ENCODE measurements at regions not wholly inside any gene's neighbourhood (a gene's known extent, or its start where the extent isn't known, plus 50 kb on each side); places are given as distances from the start of the nearest gene placed in this dataset.

DNA sequence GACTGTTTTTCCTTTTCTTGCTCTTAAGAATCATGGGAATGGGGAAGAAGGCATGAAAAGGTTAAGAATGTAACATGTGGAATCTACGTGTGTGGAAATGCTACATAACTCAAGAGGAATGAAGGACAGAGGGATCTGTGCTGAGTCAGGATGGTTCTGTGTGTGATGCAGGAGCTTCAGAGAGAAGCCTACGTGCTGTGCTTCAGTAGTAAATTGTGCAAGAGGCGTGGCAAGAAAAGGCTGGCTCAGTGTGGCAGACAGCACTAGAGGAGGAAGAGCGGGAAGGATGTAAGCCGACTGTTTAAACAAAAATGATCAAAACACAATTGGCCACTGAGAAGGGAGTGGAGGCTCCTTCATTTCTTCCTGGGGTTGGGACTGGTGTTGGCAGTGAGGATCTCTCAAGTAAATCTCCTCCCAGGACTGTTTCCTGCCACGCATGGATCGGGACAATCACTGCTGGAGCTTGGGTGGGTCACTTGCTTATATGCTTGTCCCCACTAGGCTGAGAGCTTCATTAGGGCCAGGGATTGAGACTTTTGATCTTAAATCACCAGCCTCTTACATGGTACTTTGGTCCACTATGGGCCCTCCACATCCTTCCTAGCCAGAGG is 59.4 kb upstream of the BASP1 start:
- DNase-seq (ENCODE audit: low read depth): no peak
- TF ChIP-seq, protein P1, sequence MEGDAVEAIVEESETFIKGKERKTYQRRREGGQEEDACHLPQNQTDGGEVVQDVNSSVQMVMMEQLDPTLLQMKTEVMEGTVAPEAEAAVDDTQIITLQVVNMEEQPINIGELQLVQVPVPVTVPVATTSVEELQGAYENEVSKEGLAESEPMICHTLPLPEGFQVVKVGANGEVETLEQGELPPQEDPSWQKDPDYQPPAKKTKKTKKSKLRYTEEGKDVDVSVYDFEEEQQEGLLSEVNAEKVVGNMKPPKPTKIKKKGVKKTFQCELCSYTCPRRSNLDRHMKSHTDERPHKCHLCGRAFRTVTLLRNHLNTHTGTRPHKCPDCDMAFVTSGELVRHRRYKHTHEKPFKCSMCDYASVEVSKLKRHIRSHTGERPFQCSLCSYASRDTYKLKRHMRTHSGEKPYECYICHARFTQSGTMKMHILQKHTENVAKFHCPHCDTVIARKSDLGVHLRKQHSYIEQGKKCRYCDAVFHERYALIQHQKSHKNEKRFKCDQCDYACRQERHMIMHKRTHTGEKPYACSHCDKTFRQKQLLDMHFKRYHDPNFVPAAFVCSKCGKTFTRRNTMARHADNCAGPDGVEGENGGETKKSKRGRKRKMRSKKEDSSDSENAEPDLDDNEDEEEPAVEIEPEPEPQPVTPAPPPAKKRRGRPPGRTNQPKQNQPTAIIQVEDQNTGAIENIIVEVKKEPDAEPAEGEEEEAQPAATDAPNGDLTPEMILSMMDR (IDR thresholded peaks at IDR 0.05; ENCODE audit: low read depth, low read length): no peak
- H3K4me3 ChIP-seq (ENCODE audit: low read depth, low read length): no peak overlapping the region

GRCh38 chr5:17160756-17161040 is 56.7 kb upstream of the BASP1 start:
- DNase-seq (ENCODE audit: low read depth): no peak
- H3K4me3 ChIP-seq (ENCODE audit: low read depth, low read length): no peak overlapping the region
- TF ChIP-seq, protein P2, sequence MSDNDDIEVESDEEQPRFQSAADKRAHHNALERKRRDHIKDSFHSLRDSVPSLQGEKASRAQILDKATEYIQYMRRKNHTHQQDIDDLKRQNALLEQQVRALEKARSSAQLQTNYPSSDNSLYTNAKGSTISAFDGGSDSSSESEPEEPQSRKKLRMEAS (IDR thresholded peaks at IDR 0.05; ENCODE audit: low read depth, low read length): no peak
- TF ChIP-seq POLR2A (IDR thresholded peaks at IDR 0.05; ENCODE audit: extremely low read depth, insufficient read length) (no peak), MYC (IDR thresholded peaks at IDR 0.05; ENCODE audit: low read depth, low read length) (no peak)
- TF ChIP-seq, protein P1 (IDR thresholded peaks at IDR 0.05; ENCODE audit: low read depth, low read length): no peak

DNA sequence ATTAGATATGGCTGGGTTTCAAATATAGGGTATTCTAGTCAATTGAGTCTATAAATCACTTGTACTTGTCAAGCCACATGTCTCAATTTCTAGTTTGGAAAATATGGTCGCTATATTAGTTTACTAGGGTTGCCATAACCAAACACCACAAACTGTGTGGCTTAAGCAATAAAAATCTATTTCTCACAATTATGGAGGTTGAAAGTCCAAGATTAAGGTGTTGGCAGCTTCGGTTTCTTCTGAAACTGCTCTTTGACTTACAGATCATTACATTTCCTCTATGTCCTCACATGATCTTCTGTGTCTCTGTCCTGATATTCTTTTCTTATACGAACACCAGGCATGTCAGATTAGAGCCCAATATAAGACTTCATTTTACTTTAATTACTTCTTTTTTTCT is 55.8 kb upstream of the BASP1 start:
- H3K4me3 ChIP-seq (ENCODE audit: low read depth, low read length): no peak overlapping the region
- no peak for DNase-seq (ENCODE audit: low read depth)
- no peak for TF ChIP-seq POLR2A (IDR thresholded peaks at IDR 0.05; ENCODE audit: extremely low read depth, insufficient read length)
- TF ChIP-seq, protein P1 (IDR thresholded peaks at IDR 0.05; ENCODE audit: low read depth, low read length): no peak
- TF ChIP-seq MYC (IDR thresholded peaks at IDR 0.05; ENCODE audit: low read depth, low read length): no peak
- TF ChIP-seq, protein P2 (IDR thresholded peaks at IDR 0.05; ENCODE audit: low read depth, low read length): no peak

DNA sequence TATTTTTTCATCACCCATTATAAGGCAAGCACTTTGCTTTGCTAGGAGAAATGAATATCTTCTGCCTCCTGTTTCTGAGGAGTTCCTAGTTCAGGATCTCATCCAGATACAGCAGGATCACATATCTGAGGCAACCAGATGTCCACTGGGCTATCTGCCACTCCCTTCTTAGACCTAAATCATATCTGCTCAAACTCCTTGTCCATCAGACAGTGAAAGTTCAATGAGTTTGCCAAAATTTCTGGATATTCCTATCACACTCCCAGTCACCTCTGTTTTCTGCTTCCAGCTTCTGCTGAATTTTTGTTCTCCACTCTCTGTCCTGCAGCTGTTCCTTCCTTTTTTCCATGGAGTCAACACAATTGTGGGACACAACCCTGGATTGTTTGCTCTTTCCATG is 54.2 kb upstream of the BASP1 start:
- no peak overlapping the region for H3K4me3 ChIP-seq (ENCODE audit: low read depth, low read length)
- TF ChIP-seq POLR2A (IDR thresholded peaks at IDR 0.05; ENCODE audit: extremely low read depth, insufficient read length) (no peak), MYC (IDR thresholded peaks at IDR 0.05; ENCODE audit: low read depth, low read length) (no peak)
- TF ChIP-seq, protein P2 (IDR thresholded peaks at IDR 0.05; ENCODE audit: low read depth, low read length): no peak
- TF ChIP-seq, protein P1 (IDR thresholded peaks at IDR 0.05; ENCODE audit: low read depth, low read length): no peak
- DNase-seq (ENCODE audit: low read depth): no peak

DNA sequence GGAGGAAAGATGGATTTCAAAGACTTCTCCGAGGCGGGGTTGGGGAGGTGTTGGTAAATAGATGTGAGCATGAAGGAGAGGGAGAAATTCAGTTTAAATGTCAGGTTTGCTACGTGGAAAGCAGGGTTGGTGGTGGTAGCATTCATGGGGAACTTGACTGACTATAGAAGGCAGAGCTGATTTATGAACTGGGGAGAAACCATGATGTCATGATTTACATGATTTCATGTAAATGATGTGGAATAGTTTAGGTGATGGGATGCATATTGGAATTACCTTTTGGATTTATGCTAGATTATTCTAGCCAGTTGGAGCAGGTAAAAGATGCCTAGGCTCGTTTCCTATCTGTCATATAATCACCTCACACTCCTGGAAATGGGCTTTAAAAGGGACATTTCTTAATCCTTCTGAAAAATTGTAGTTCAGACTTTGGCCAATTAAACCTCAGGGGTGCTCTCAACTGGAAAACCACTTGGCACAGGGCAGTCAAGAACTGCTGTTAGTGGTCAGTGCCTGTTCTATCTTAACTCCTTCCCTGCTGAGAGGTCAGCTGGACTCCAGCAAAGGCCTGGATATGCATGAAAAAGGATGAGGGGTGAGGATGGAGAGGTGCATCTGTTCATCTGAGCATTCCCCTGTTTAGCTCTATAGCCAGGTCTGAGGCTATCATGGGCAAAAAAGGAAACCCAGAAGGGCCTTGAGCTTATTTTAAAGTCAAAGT is 50.1 kb upstream of the BASP1 start:
- TF ChIP-seq, protein P1 (IDR thresholded peaks at IDR 0.05; ENCODE audit: low read depth, low read length): no peak
- TF ChIP-seq MYC (IDR thresholded peaks at IDR 0.05; ENCODE audit: low read depth, low read length) (no peak), POLR2A (IDR thresholded peaks at IDR 0.05; ENCODE audit: extremely low read depth, insufficient read length) (no peak)
- TF ChIP-seq, protein P2 (IDR thresholded peaks at IDR 0.05; ENCODE audit: low read depth, low read length): no peak
- no peak overlapping the region for H3K4me3 ChIP-seq (ENCODE audit: low read depth, low read length)
- no peak for DNase-seq (ENCODE audit: low read depth)

Data from NB4 (cell line).